ENCODE measurements at regions not wholly inside any gene's neighbourhood (a gene's known extent, or its start where the extent isn't known, plus 50 kb on each side); places are given as distances from the start of the nearest gene placed in this dataset.

- DNase-seq (ENCODE audit: low spot score), result no peak
These were observed 1447.3 kb upstream of the MIR17HG start for GRCh38 chr13:89900104-89900765.

DNA sequence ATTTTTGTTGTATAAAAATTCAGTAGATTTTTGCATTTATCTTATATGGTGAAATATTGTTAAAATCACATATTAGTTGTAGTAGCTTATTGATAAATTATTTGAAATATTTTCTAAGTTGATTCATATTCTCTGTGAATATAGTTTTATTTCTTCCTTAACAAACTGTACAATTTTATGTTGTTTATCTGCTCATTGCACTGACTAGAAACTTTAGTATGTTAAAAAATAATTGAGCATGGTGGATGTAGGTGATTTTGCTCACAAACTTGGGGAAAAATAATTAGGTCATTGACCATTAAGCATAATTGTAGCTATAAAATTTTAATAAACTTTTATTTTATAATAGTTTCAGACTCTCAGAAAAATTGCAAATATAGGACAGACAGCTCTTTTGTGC, 1445.3 kb upstream of the MIR17HG start:
- no peak for DNase-seq (ENCODE audit: low spot score)

GRCh38 chr13:89903115-89903514, 1444.4 kb upstream of the MIR17HG start:
- no peak for DNase-seq (ENCODE audit: low spot score)

DNA sequence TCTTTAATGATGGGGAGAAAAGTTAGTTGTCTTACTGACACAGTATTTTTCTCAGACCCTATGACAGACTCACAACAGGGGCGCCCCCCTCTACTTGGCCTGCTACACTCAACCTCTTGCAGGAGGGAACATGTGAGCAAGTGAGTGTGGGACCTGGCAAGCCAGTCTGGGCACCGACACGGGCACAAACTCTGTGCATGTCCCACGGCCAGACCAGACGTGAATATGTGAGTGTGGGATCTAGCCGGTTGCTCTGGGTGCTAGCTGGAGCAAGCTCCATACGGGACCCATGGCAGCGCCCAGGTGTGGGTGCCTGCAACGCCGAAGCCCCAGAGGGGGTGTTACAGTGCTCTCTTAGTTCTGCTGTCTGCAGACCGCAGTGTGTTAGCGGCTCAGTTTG, 1437.3 kb upstream of the MIR17HG start:
- no peak for DNase-seq (ENCODE audit: low spot score)

- DNase-seq (ENCODE audit: low spot score), result no peak
These were observed 1430.9 kb upstream of the MIR17HG start for GRCh38 chr13:89916551-89916950.

- DNase-seq (ENCODE audit: low spot score), result no peak
These were observed 1427.0 kb upstream of the MIR17HG start for GRCh38 chr13:89920461-89920860.

- no peak for DNase-seq (ENCODE audit: low spot score)
These were observed 1424.4 kb upstream of the MIR17HG start for GRCh38 chr13:89923052-89923451.

- DNase-seq (ENCODE audit: low spot score), result no peak
These were observed 1423.8 kb upstream of the MIR17HG start for GRCh38 chr13:89923736-89924135.

- DNase-seq (ENCODE audit: low spot score), result no peak
These were observed 1422.4 kb upstream of the MIR17HG start for GRCh38 chr13:89925107-89925506.

- DNase-seq (ENCODE audit: low spot score), result no peak
These were observed 1416.6 kb upstream of the MIR17HG start for GRCh38 chr13:89930861-89931260.

GRCh38 chr13:89932902-89933301, 1414.6 kb upstream of the MIR17HG start:
- DNase-seq (ENCODE audit: low spot score), result no peak

- no peak for DNase-seq (ENCODE audit: low spot score)
These were observed 1411.2 kb upstream of the MIR17HG start for GRCh38 chr13:89936256-89936655.

DNA sequence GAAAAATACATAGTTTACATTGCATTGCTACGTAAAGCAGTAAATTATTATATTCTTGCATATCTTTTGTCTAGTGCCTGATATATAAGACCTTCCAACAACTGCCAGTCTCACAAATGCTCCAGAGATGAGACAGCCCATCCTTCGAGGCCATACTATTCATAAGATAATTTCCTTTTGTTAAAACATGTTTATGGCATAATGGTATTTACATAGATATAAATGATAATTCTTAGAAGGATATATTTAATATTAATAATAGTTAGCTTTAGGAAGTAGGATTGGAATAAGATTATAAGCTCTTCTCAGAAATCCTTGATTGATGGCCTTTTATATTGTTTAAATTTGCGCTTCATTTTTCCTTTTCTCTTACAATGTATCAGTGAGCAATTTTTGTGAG, 1410.1 kb upstream of the MIR17HG start:
- no peak for DNase-seq (ENCODE audit: low spot score)

GRCh38 chr13:89940383-89940782, 1407.1 kb upstream of the MIR17HG start:
- no peak for DNase-seq (ENCODE audit: low spot score)

- DNase-seq (ENCODE audit: low spot score), result no peak
These were observed 1404.3 kb upstream of the MIR17HG start for GRCh38 chr13:89943139-89943538.

DNA sequence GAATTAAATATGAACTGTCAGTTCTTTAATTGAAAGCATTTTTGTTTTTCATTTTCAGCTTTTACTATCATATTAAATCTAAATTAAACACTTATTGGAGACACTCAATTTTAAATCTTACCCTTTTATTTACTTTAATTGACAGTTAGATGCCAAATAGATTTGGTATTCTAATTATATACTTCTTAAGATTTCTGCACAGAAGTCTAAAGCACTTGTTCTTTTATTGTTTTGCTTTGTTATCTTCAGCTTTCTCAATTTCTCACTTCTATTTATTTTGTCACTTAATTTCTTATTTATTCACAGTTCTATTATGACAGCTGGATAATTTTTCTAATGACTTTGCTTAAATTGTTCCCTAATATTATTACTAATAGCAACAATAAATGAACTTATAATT, 1397.3 kb upstream of the MIR17HG start:
- DNase-seq (ENCODE audit: low spot score), result no peak

DNA sequence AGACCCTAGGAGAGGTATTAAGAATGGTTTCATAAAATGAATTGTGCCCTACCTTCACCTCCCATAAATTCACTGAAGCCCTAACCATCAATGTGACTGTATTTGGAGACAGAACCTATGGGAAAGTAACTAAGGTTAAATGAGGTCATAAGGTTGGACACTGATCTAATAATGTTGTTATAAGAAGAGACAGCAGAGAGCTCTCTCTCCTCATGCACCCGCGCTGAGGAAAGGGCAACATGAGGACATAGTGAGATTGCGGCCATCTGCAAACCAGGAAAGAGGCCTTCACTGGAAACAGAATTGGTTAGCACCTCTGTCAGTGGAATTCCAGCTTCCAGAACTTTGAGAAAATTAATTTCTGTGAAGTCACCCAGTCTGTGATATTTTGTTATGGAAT, 1396.1 kb upstream of the MIR17HG start:
- DNase-seq (ENCODE audit: low spot score), result no peak

DNA sequence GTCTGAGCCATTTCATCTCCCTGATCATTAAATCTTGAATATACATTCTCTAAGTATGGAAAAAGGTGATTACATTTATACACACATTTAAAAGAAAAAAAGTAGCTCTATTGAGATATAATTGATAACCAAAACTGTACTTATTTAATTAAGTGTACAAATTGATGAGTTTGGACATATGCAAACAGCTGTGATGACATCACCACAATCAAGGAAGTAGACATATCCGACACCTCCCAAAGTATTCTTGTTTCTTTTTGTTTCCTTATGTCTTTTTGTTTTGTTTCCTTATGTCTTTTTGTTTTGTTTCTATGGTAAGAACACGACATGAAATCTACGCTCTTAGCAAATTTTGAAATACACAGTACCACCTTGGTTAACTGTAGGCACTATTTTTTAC, 1393.9 kb upstream of the MIR17HG start:
- no peak for DNase-seq (ENCODE audit: low spot score)

DNA sequence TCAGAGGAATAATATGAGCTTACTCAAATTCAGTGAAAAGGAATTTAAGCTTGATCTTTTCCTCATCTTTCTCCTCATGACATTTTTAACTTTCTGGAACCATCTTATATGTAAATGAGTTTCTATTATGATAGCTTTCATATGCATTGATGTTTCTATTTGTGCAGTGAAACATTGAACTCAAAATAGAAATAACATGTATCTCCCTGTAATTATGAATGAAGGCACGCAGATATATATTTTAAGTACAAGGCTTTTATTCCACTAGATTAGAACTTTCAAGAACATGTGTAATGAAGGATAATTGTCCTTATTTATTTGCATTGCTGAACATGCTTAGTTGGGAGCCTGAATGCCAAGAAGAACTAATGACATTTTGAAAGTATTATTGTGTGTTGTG, 1391.7 kb upstream of the MIR17HG start:
- DNase-seq (ENCODE audit: low spot score), result no peak

DNA sequence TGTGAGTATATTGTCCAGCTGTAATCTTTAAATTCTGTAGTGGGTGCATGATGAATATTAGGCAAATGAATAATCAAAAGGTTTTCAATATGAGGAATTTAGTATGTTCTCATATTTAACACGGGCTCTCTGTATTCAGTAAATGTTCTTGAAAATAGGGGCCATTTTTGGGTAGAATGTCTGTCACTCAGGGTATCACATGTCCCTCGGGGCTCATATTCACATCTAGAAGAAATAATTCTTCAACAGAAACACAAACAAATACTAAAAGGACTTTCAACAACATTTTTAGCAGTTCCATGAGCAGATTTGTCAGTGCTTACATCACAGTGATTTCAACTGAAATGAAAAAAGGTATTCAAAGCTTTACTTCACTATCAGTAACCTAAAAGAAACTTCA, 1388.4 kb upstream of the MIR17HG start:
- DNase-seq (ENCODE audit: low spot score), result no peak

- DNase-seq (ENCODE audit: low spot score), result no peak
These were observed 1382.2 kb upstream of the MIR17HG start for GRCh38 chr13:89965252-89965651.

DNA sequence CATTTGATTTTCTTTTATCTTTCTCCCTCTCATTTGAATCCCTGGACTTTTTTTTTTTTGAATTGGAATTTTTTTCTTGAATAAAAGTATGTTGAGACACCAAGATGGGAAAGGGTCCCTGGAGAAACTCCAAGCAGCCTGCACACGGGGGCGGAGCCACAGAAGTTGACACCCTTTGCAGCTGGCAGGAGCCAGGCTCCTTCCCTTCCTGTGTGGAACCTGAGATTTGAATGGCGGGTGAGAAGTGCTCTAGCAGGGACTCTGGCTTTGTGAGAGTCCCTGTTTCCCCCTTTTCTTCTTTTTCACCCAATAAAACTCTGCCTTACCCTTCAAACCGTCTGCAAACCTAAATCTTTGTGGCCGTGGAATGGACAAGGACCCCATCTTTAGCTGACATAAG, 1381.0 kb upstream of the MIR17HG start:
- DNase-seq (ENCODE audit: low spot score), result no peak

DNA sequence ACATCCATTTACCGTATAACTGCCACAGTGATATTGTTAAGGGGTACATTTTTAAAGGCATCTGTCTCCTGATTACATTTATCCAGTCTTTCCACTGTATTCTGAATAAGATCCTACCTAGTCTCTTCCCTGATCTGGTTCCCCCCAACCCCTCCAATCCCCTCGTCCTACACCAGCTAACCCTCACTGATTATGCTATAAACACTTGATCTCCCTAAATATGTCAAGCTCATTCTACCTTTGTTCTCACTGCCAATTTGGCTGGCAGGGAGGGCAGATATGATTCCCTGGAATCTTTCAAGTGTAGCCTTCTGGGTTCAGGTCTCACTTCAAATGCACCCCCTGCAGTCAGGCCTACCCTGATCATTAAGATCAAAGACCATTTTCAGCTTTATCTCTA, 1379.8 kb upstream of the MIR17HG start:
- DNase-seq (ENCODE audit: low spot score), result no peak

- DNase-seq (ENCODE audit: low spot score), result no peak
These were observed 1379.0 kb upstream of the MIR17HG start for GRCh38 chr13:89968470-89968869.

- DNase-seq (ENCODE audit: low spot score), result no peak
These were observed 1377.2 kb upstream of the MIR17HG start for GRCh38 chr13:89970353-89970709.
